GM12874 (cell line): ENCODE measurements at regions not wholly inside any gene's neighbourhood (a gene's known extent, or its start where the extent isn't known, plus 50 kb on each side); places are given as distances from the start of the nearest gene placed in this dataset.

Source experiments
- CTCF ChIP-seq: IDR thresholded peaks from 2 replicates; pipeline ENCODE4 v1.5.1; 2011; ENCODE audit warnings: low read depth, mild to moderate bottlenecking, control low read depth, low read length, moderate library complexity; ENCODE audit not compliant: insufficient read depth

- no peak for TF ChIP-seq CTCF
Measured at GRCh38 chr1:245001252-245001651, 136.9 kb upstream of the HNRNPU start.

GRCh38 chr1:245000872-245001188, 136.5 kb upstream of the HNRNPU start:
- TF ChIP-seq CTCF, result no peak

GRCh38 chr1:244998717-244999346, 134.5 kb upstream of the HNRNPU start:
- no peak for TF ChIP-seq CTCF

- TF ChIP-seq CTCF, result no peak
Measured at GRCh38 chr1:244995602-244996400, 131.5 kb upstream of the HNRNPU start.

GRCh38 chr1:244992833-244993232, 128.5 kb upstream of the HNRNPU start:
- no peak for TF ChIP-seq CTCF

GRCh38 chr1:244989813-244990212, 125.5 kb upstream of the HNRNPU start:
- TF ChIP-seq CTCF, result no peak

- TF ChIP-seq CTCF, result no peak
Measured at GRCh38 chr1:244988521-244988920, 124.2 kb upstream of the HNRNPU start.
